DND-41 (cell line): ENCODE measurements at regions not wholly inside any gene's neighbourhood (a gene's known extent, or its start where the extent isn't known, plus 50 kb on each side); places are given as distances from the start of the nearest gene placed in this dataset.

Experiments used
- EZH2 ChIP-seq: IDR thresholded peaks from 3 replicates; pipeline ENCODE4 v1.6.1; 2012; ENCODE audit warnings: borderline replicate concordance, low read depth, mild to moderate bottlenecking, moderate library complexity, low read length, inconsistent platforms; ENCODE audit not compliant: severe bottlenecking
- TF ChIP-seq, protein P1 (sequence below): IDR thresholded peaks from 2 replicates; pipeline ENCODE4 v1.5.1; 2012; ENCODE audit warnings: borderline replicate concordance, low read length, moderate library complexity, mild to moderate bottlenecking; ENCODE audit not compliant: poor library complexity, severe bottlenecking; ENCODE audit errors: extremely low read depth

GRCh38 chr2:7963787-7964186 lies 718.1 kb upstream of the ID2 start:
- TF ChIP-seq, protein P1, sequence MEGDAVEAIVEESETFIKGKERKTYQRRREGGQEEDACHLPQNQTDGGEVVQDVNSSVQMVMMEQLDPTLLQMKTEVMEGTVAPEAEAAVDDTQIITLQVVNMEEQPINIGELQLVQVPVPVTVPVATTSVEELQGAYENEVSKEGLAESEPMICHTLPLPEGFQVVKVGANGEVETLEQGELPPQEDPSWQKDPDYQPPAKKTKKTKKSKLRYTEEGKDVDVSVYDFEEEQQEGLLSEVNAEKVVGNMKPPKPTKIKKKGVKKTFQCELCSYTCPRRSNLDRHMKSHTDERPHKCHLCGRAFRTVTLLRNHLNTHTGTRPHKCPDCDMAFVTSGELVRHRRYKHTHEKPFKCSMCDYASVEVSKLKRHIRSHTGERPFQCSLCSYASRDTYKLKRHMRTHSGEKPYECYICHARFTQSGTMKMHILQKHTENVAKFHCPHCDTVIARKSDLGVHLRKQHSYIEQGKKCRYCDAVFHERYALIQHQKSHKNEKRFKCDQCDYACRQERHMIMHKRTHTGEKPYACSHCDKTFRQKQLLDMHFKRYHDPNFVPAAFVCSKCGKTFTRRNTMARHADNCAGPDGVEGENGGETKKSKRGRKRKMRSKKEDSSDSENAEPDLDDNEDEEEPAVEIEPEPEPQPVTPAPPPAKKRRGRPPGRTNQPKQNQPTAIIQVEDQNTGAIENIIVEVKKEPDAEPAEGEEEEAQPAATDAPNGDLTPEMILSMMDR, result no peak
- TF ChIP-seq EZH2, result no peak
